GM19035 (cell line): ENCODE measurements at regions not wholly inside any gene's neighbourhood (a gene's known extent, or its start where the extent isn't known, plus 50 kb on each side); places are given as distances from the start of the nearest gene placed in this dataset.
"Not testable (repeated sequence)": the region's sequence is repeated elsewhere in the genome, so short reads cannot be mapped to it uniquely, and the experiment has no call there.

Experiments used
- ATAC-seq: cut with Tn5 transposase; IDR thresholded peaks from one replicate; pipeline ENCODE4 v1.9.1; 2021; ENCODE audit not compliant: unreplicated experiment

DNA sequence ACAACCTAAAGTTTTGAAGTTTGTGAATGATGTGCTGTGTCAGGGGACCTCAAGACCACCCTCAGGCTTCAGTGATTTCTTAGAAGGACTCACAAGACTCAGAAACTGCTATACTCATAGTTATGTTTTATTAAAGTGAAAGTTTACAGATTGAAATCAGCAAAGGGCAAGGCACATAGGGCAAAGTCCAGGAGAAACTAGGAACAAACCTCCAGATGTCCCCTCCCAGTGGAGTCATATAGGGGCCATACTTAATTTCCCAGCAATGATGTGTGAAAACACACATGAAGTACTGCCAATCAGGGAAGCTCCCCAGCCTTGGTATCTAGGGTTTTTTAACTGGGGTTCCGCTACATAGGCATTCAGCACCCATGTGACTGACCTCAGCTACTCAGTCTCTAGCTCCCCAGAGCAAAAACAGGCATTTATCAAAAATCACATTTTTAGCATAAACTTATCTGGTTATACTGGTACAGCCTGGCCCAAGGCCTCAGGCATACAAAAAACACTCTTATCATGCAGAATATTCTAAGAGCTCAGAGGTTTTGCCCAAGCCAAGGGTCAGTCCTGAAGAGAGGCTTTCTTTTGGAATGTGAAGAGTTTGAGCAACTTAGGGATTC is 74.7 kb upstream of the ANKRD55 start:
- ATAC-seq = no peak

DNA sequence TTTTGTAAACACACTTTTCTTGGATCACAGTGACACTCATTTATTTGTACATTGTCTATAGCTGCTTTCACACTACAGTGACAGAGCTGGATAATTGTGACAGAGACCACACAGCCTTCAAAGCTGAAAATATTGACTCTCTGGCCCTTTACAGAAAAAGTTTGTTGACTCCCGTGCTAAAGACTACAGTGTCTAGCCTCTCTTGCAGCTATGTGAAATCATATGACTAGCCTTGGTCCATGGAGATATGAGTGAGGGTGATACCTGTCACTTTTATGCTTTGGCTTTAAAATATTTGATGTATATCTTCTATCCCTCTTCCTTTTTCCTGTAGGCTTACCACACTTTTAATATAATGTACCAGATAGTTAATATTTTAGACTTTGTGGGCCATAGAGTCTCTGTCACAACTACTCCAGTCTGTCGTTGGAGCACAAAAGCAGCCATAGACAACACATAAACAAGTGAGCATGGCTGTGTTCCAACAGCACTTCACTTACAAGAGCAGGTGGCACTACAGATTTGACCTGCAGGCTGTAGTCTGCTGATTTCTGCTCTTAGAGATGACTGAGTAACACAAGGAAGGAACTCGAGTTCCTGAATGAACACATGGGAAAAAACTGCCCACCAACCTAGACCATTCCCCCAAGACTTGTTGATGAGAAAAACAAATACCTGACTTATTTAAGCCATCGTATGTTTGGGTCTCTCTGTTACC is 73.5 kb upstream of the ANKRD55 start:
- no peak for ATAC-seq

GRCh38 chr5:56305001-56305950 is 72.1 kb upstream of the ANKRD55 start:
- no peak for ATAC-seq

GRCh38 chr5:56303511-56303910 is 70.4 kb upstream of the ANKRD55 start:
- ATAC-seq = no peak

- ATAC-seq = no peak
Observed at GRCh38 chr5:56302027-56302426, 68.9 kb upstream of the ANKRD55 start.

GRCh38 chr5:56301069-56301468 is 67.9 kb upstream of the ANKRD55 start:
- ATAC-seq = no peak

DNA sequence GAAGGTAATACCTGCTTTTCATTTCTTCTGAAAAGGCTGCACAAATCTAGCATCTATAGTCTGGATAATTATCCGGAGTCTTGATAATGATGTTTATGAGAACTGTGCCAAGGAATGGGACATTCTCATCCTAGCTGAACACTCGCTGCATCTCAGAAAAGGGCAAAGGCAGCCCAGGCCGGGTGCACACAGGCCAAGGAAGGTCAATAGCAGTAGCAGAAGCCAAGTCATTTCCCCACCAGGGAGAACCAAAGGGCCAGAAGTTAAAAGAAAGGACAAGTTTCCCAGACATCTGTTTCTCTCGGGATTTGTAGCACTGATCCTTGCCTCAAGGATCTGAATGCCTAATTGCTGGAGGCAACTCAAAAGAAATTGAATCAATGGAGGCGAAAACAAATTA is 66.1 kb upstream of the ANKRD55 start:
- ATAC-seq = no peak

GRCh38 chr5:56298336-56299090 is 65.4 kb upstream of the ANKRD55 start:
- ATAC-seq = no peak

DNA sequence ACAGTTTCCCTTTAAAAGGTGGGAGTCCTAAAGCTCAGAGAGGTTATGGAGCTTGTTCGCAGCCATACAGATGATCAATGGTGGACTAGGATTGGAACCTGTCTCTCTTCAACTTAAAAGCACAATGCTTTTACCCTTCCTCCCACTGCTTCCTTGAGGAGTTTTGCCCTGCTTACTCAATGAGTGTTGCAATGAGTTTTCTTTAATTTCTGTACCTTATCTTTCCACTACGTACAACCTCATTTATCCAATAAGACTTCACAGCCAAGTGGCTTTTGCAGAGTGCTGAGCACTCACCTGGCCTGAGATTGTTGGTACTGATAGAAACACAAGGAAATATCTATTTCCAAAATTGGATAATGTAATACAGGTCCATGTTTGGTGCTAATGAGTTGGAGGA is 64.7 kb upstream of the ANKRD55 start:
- no peak for ATAC-seq

DNA sequence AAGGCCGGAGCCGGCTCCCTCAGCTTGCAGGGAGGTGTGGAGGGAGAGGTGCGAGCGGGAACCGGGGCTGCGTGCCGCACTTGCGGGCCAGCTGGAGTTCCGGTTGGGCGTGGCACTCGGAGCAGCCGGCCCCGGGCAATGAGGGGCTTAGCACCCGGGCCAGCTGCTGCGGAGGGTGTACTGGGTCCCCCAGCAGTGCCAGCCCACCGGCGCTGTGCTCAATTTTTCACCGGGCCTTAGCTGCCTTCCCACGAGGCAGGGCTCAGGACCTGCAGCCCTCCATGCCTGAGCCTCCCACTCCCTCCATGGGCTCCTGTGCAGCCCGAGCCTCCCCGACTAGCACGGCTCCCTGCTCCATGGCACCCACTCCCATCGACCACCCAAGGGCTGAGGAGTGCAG is 62.2 kb upstream of the ANKRD55 start:
- ATAC-seq = not testable (repeated sequence)

DNA sequence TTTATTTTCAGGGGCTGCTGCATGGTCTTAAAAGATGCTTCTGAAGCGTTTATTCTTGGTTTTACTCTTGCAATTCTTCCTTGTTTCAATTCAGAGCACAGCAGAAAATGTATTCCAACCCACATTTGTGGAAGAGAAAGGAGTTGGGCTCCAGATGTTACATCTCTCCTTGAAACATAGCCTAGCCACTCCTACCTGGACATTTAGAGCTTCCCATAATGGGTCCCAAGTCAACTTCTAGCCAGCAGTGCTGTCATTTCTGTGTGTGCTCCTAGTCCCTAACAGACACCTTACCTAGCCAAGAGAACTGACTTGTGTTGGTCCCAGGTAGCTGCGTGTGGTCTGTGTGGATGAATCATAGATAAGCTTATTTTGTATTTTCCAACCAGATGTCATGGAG is 61.2 kb upstream of the ANKRD55 start:
- no peak for ATAC-seq

DNA sequence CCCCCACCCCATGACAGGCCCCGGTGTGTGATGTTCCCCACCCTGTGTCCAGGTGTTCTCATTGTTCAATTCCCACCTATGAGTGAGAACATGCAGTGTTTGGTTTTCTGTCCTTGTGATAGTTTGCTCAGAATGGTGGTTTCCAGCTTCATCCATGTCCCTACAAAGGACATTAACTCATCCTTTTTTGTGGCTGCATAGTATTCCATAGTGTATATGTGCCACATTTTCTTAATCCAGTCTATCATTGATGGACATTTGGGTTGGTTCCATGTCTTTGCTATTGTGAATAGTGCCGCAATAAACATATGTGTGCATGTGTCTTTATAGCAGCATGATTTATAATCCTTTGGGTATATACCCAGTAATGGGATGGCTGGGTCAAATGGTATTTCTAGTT is 59.7 kb upstream of the ANKRD55 start:
- ATAC-seq = not testable (repeated sequence)

DNA sequence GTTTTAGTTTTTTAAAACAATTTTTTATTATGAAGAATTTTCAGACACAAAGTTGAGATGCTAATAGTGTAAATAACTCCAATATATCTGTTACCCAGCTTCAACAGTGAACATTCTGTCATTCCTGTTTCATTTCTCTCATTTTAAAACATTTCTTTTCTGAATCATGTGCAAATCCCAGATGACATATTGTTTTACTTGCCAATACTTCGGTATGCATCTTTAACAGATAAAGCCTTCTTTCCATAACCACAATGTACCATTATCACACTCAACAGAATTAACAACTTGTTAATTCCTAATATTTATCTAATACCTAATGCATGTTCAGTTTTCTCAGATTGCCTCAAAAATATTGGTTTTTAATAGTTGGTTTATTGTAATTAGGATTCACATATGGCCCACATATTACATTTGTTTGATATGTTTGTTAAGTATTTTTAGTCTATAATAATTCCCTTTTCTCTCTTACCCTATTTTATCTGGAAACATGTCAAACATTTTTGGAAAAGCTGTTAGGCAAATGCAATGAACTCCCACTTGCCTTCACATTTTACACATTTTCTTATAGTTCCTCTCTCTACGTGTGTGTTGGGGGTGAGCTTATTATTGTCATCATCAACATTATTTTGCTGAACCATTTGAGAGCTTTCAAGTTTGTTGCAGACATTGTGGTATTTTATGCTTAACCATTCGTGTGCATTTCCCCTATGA is 58.7 kb upstream of the ANKRD55 start:
- ATAC-seq = no peak

DNA sequence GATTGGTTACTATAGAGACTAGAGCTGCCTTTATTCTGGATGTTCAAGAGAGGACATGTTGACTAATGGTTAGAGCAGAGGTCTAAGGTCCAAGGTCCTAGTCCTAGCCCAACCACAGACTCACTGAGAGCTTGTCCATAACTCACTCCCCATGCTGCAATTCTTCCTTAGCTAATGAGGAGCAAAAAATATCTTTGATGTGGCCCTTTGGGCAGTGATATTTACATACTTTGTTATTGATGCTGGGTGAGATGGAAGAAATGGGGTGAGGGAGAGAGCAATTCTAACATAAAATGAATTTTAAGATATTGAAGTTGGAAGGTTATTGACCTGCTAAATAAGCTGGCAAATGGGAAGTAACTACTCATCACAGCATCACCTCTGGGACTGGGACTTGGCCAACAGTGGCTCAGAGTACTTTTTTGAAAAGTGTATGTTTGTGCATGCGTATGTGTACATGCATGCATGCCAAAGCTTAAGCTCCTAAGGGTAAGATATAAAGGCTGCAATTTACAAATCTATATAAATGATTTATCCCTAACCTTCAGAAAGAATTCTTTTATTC is 58.0 kb upstream of the ANKRD55 start:
- ATAC-seq = no peak

DNA sequence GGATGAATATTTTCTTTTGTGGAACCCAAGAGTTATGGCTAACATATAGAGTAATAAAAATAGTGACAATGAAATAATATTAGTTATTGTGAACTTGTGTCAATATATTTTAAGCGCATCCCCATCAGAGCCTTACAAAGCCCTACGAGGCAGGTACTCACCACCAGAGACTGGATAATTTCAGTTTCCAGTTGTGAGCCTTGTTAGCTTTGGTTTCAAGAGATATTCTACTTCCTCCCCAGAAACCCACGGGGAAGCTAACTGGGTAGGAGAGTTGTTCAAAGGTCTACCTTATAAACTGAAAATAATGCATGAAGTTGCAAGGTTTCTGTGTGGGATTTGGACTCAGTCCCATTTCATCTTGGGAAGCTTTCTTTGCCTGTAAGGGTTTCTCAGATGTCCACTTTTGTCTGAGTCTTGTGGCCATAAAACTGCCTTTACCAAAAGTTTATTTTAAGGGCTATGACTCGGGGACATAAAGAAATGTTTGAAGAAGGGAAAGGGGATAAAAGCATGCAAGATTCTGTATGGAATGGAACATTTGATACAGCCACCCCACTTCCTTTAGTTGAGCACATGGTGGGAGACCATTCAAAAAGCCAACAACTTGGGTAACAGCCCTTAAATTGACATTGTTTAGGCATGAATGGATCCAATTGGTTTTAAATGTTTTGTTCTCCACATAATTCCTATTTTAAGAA is 57.4 kb upstream of the ANKRD55 start:
- ATAC-seq = no peak

GRCh38 chr5:56289602-56289987 is 56.5 kb upstream of the ANKRD55 start:
- ATAC-seq = no peak

GRCh38 chr5:56288873-56289601 is 55.9 kb upstream of the ANKRD55 start:
- no peak for ATAC-seq

DNA sequence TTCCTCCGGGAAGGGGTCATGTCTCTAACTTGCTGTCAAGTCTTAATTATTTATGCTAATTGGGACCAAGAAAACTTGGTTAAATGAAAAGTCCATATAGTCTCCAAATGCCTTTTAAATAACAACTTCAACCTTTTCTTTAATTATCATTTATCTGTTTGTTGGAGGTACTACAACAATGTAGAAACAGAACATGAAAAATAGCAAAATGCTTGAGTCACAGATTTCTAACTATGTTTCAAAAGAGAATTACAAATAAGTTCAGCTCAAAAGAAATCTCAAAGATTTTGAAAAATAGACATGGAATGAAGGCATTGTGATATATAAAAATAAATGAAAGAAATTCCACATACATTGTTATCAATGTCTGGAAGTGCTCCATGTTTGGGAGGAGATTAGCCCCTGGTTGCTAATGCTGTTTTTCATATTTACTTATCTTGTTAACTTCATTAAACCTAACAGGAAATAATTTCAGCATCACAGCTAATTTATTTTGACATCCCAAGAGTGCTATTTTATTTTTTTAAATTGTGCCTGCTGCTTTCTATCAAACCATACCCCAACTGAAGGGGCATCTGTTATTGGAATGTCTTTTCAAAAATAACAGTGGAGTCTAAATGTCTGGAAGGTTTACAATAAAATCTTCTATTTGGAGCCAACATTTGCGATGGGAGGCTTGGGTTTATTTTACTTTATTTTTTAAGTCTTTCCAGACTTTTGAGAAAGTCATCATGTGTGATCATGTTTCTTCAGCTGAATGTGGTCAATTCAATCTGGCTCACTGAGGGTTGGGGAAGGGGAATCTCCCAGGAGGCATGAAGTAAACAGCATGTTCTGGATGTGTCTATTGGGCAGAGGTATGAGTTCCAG is 53.1 kb upstream of the ANKRD55 start:
- ATAC-seq = no peak
